Uterus (tissue), 2 donors: ENCODE measurements at regions not wholly inside any gene's neighbourhood (a gene's known extent, or its start where the extent isn't known, plus 50 kb on each side); places are given as distances from the start of the nearest gene placed in this dataset.

Source experiments
- CTCF ChIP-seq, 4 experiments: fragments of 200-600 bp in 2 of 4; fragments of 450-650 bp in 2 of 4; sonication (generic) in 2 of 4; IDR thresholded peaks; one replicate each; pipeline ENCODE4 v1.5.1; 2016 to 2019; ENCODE audit warnings: antibody characterized with exemption in 4 of 4, mild to moderate bottlenecking in 2 of 4, moderate library complexity in 1 of 4
- POLR2A ChIP-seq, 2 donors: fragments of 450-650 bp; IDR thresholded peaks; one replicate each; pipeline ENCODE4 v1.6.1; 2016; ENCODE audit warnings: antibody characterized with exemption in 2 of 2, mild to moderate bottlenecking in 1 of 2, moderate library complexity in 1 of 2

- TF ChIP-seq CTCF (IDR thresholded peaks at IDR 0.05) (no peak), POLR2A (IDR thresholded peaks at IDR 0.05) (no peak)
These were observed 472.3 kb upstream of the GRIA1 start for GRCh38 chr5:153018121-153018520.
